ENCODE measurements at regions not wholly inside any gene's neighbourhood (a gene's known extent, or its start where the extent isn't known, plus 50 kb on each side); places are given as distances from the start of the nearest gene placed in this dataset.

GRCh38 chr3:72442759-72443158, 405.5 kb downstream of the SHQ1 start:
- Histone ChIP-seq H3K36me3 (peaks cover 56% of the 10 kb centered on the region), H3K27me3 (replicated peaks) (no peaks in the 10 kb centered on the region), H3K4me3 (no peak overlapping the region), H3K27ac (no peak overlapping the region), H3K4me1 (replicated peaks) (peaks cover 31% of the 10 kb centered on the region), H3K9me3 (replicated peaks) (peaks cover 4% of the 10 kb centered on the region)
- DNase-seq (ENCODE audit: low read depth in 1 of 2, low spot score in 2 of 2), result no peak

DNA sequence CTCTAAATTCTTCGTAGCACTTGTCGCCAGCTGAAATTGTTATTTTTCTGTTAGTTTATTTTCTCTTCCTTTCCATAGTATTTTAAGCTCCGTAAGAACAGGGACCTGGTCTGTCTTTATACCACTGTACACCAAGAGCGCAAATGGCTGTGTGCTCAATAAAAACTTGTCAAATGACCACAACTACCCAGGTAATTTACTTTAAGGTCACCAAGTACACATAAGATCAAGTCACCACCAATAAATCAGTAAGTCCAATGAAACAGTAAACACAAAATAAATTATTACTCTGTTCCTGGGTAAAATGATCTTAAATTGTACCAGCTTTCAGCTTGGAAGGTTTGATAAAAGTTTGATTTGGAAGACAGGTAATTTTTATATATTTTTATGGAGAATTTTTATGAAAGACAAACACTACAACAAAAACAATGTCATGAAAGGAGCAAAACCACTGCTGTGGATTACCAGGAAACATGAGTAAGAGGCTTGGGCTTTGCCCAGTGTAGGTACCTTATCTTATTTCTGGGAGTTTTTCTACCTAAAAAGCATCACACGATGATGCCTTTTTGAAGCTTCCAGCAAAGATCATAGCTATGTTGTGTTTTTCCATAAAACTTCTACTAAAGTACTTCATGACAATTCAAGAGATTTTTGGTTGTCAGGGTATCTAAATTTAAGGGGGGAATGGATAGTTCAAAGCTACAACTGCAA, 406.8 kb downstream of the SHQ1 start:
- Histone ChIP-seq H3K27me3 (replicated peaks) (no peaks in the 10 kb centered on the region), H3K36me3 (peaks cover 62% of the 10 kb centered on the region), H3K9me3 (replicated peaks) (no peaks in the 10 kb centered on the region; the same call in 1 of the 2 replicates), H3K4me3 (no peak overlapping the region), H3K27ac (no peak overlapping the region), H3K4me1 (replicated peaks) (peaks cover 28% of the 10 kb centered on the region)
- DNase-seq (ENCODE audit: low read depth in 1 of 2, low spot score in 2 of 2), result no peak

DNA sequence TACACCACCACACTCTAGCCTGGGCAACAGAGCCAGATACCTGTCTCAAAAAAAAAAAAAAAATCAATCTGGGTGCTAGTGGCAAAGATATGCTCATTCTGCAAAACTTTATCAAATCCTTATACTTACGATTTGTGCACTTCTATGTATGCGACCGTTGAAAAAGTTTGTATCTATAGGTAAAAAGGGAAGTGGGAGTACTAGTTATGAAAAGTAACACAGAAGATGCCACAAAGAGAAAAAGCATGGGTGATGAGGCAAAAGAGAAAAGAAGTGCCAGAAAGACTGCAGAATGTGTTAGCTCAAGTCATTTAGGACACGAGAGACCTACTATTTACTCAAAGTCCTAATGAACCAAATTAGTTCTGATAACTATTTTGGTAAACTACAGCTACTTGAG, 407.8 kb downstream of the SHQ1 start:
- peaks cover 28% of the 10 kb centered on the region for H3K4me1 ChIP-seq (replicated peaks)
- DNase-seq (ENCODE audit: low read depth in 1 of 2, low spot score in 2 of 2), result no peak
- H3K27me3 ChIP-seq (replicated peaks), result no peaks in the 10 kb centered on the region
- no peaks in the 10 kb centered on the region; the same call in 1 of the 2 replicates for H3K9me3 ChIP-seq (replicated peaks)
- H3K36me3 ChIP-seq, result peaks cover 60% of the 10 kb centered on the region
- no peak overlapping the region for H3K27ac ChIP-seq
- H3K4me3 ChIP-seq, result no peak overlapping the region

DNA sequence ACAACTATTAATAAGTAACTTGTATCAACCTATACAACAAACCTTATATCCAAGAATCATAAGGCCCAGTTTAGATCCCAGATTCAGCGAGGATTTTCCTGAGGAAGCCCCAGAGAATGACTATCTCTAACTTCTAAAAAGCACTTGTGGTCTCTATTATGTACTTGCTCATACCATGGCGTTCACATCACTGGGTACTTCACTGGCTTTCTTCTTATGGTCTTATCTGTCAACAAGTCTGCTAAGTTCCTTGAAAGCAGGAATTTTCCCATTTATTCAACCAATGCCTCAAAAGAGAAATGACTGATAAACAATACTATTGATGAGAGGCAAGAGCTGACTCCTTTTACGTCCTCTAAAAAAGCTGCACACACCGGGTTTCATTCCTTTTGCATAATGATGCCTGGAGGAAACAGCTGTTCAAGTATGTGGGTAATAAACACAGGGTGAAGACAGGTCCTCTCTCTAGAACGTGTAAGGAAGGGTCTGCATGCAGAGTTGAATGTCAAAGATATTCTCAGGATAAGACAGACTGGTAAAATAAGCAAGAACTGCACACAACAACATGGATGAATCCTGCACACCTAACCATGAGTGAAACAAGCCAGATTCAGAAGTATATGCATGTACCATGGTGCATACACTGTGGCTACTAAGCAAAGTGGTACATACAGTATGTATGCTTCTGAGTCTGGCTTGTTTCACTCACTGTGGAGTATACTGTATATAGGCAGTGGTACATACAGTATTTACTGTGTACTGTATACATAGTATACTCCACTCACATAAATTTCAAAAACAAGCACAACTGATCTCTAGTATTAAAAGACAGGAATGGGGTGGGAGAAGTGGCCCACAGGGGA, 408.7 kb downstream of the SHQ1 start:
- no peak overlapping the region for H3K27ac ChIP-seq
- H3K4me1 ChIP-seq (replicated peaks), result peaks cover 24% of the 10 kb centered on the region
- no peaks in the 10 kb centered on the region; the same call in 1 of the 2 replicates for H3K9me3 ChIP-seq (replicated peaks)
- no peaks in the 10 kb centered on the region for H3K27me3 ChIP-seq (replicated peaks)
- DNase-seq (ENCODE audit: low read depth in 1 of 2, low spot score in 2 of 2), result no peak
- H3K36me3 ChIP-seq, result peaks cover 60% of the 10 kb centered on the region
- no peak overlapping the region for H3K4me3 ChIP-seq

GRCh38 chr3:72437661-72438406, 410.4 kb downstream of the SHQ1 start:
- DNase-seq (ENCODE audit: low read depth in 1 of 2, low spot score in 2 of 2), result no peak
- H3K27me3 ChIP-seq (replicated peaks), result no peaks in the 10 kb centered on the region
- no peak overlapping the region for H3K27ac ChIP-seq
- no peaks in the 10 kb centered on the region for H3K9me3 ChIP-seq (replicated peaks)
- H3K4me3 ChIP-seq, result no peak overlapping the region
- H3K4me1 ChIP-seq (replicated peaks), result peaks cover 10% of the 10 kb centered on the region
- peaks cover 47% of the 10 kb centered on the region for H3K36me3 ChIP-seq

DNA sequence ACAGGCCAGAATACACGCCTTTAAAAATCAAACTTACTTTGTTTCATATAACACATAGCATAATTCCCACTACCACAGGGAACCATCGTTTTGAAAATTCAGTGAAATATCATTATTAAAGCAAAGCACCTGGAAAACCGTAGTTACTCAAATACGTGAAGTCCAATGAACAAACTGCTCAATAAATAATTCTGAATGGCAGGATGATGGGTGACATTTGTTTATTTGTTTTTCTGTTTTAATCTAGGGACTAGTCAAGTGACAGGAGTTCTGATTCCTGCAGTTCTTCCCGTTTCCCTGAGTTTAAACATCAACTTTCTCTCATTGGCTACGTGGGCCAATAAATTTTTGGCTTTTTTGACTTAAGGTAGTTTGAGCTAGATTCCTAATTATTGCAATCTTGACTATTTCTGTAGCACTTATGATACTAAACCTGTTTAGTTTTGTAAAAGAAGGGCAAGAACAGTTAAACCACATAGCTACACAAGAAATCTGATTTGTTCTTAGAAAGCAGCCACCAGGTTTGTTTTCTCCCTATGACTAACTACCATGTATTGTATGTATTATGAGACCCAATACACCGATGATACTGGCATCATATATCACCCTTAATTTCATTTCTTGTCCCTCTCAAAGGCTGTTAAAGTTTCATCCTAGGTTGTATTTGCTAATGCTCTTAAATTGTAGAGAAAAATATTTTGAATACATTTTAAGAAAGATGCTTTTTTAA, 411.2 kb downstream of the SHQ1 start:
- no peak for DNase-seq (ENCODE audit: low read depth in 1 of 2, low spot score in 2 of 2)
- Histone ChIP-seq H3K36me3 (peaks cover 44% of the 10 kb centered on the region), H3K4me3 (no peak overlapping the region)

DNA sequence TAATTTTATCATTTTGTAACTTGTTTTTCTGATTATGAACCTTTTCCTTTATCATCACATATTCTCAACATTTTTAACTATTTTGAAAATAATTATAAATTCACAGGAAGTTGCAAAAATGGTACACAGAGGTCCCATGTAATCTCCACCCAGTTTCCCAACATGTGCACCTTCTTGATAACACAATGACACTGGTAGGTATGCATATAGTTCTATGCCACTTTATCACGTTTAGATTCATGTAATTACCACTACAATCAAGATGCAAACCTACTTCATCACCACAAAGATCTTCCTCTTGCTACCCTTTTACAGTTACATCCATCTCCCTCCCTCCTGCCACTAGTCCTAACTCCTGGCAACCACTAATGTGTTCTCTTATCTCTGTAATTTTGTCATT, 413.9 kb downstream of the SHQ1 start:
- H3K4me3 ChIP-seq, result no peak overlapping the region
- H3K36me3 ChIP-seq, result peaks cover 33% of the 10 kb centered on the region
- no peaks in the 10 kb centered on the region for H3K9me3 ChIP-seq (replicated peaks)
- no peaks in the 10 kb centered on the region for H3K27me3 ChIP-seq (replicated peaks)
- no peak overlapping the region for H3K27ac ChIP-seq
- DNase-seq (ENCODE audit: low read depth in 1 of 2, low spot score in 2 of 2), result no peak
- H3K4me1 ChIP-seq (replicated peaks), result peaks cover 5% of the 10 kb centered on the region

More for the DNA sequence above, 411.2 kb downstream of the SHQ1 start:
- Histone ChIP-seq H3K27me3 (replicated peaks) (no peaks in the 10 kb centered on the region), H3K4me1 (replicated peaks) (peaks cover 10% of the 10 kb centered on the region), H3K9me3 (replicated peaks) (no peaks in the 10 kb centered on the region), H3K27ac (no peak overlapping the region)

GRCh38 chr3:72432246-72432645, 416.0 kb downstream of the SHQ1 start:
- Histone ChIP-seq H3K27me3 (replicated peaks) (no peaks in the 10 kb centered on the region), H3K9me3 (replicated peaks) (no peaks in the 10 kb centered on the region), H3K27ac (no peak overlapping the region), H3K4me1 (replicated peaks) (peaks cover 3% of the 10 kb centered on the region; the same call in 1 of the 2 replicates), H3K36me3 (peaks cover 15% of the 10 kb centered on the region), H3K4me3 (no peak overlapping the region)
- no peak for DNase-seq (ENCODE audit: low read depth in 1 of 2, low spot score in 2 of 2)

GRCh38 chr3:72429589-72430353, 418.5 kb downstream of the SHQ1 start:
- H3K36me3 ChIP-seq, result peaks cover 8% of the 10 kb centered on the region; the same call in 1 of the 2 replicates
- H3K27me3 ChIP-seq (replicated peaks), result no peaks in the 10 kb centered on the region
- no peak overlapping the region for H3K27ac ChIP-seq
- no peak for DNase-seq (ENCODE audit: low read depth in 1 of 2, low spot score in 2 of 2)
- no peak overlapping the region for H3K4me3 ChIP-seq
- H3K9me3 ChIP-seq (replicated peaks), result no peaks in the 10 kb centered on the region
- H3K4me1 ChIP-seq (replicated peaks), result no peaks in the 10 kb centered on the region; the same call in 1 of the 2 replicates

GRCh38 chr3:72428803-72429202, 419.4 kb downstream of the SHQ1 start:
- DNase-seq (ENCODE audit: low read depth in 1 of 2, low spot score in 2 of 2), result no peak
- no peak overlapping the region for H3K27ac ChIP-seq
- no peak overlapping the region for H3K4me3 ChIP-seq

GRCh38 chr3:72427624-72428023, 420.6 kb downstream of the SHQ1 start:
- Histone ChIP-seq H3K4me3 (no peak overlapping the region), H3K9me3 (replicated peaks) (no peaks in the 10 kb centered on the region), H3K4me1 (replicated peaks) (no peaks in the 10 kb centered on the region; the same call in 1 of the 2 replicates), H3K27ac (no peak overlapping the region), H3K36me3 (peaks cover 3% of the 10 kb centered on the region; the same call in 1 of the 2 replicates), H3K27me3 (replicated peaks) (no peaks in the 10 kb centered on the region)
- no peak for DNase-seq (ENCODE audit: low read depth in 1 of 2, low spot score in 2 of 2)

More at GRCh38 chr3:72428803-72429202, 419.4 kb downstream of the SHQ1 start:
- no peaks in the 10 kb centered on the region for H3K27me3 ChIP-seq (replicated peaks)
- H3K4me1 ChIP-seq (replicated peaks), result no peaks in the 10 kb centered on the region; the same call in 1 of the 2 replicates
- H3K36me3 ChIP-seq, result peaks cover 3% of the 10 kb centered on the region; the same call in 1 of the 2 replicates
- no peaks in the 10 kb centered on the region for H3K9me3 ChIP-seq (replicated peaks)

DNA sequence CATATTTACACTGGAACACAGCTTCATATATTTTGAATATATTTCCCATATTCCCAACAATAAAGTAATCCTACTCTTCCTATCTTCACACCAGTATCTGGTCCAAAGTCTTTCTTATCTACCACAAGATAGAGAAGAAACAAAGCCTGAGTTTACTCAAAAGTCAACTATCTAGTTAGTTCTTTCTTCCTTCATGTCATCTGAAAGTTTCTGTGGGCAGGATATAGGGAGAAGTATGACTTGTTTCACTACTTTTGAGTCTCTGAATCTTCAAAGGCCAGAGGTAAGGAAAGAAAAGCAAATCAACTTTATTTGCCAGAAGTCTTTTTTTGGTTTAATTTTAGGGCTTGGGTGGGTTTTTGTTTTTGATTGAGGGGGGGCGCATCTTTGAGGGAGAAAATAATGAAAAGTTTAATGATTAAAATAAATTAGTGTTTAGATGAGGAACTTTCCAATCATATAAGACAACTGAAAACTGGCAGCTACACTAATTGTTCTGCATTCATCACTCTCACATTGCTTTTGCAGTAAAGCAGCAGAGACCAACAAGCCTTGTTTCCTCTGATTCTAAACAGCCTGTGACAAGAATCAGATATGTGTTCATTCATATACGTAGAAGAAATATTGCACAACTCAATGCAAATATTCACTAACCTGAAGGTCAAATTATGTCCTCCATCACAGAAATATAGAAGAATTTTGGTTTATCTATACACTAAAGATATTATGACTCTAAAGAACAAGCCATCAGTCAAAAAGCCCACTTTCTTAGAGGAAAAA, 421.4 kb downstream of the SHQ1 start:
- no peaks in the 10 kb centered on the region for H3K9me3 ChIP-seq (replicated peaks)
- no peak for DNase-seq (ENCODE audit: low read depth in 1 of 2, low spot score in 2 of 2)
- no peaks in the 10 kb centered on the region for H3K27me3 ChIP-seq (replicated peaks)
- no peak overlapping the region for H3K27ac ChIP-seq
- no peaks in the 10 kb centered on the region; the same call in 1 of the 2 replicates for H3K4me1 ChIP-seq (replicated peaks)
- H3K4me3 ChIP-seq, result no peak overlapping the region
- peaks cover 5% of the 10 kb centered on the region; the same call in 1 of the 2 replicates for H3K36me3 ChIP-seq

All from SJSA1 (cell line).